GM23248 (cell line): ENCODE measurements at regions not wholly inside any gene's neighbourhood (a gene's known extent, or its start where the extent isn't known, plus 50 kb on each side); places are given as distances from the start of the nearest gene placed in this dataset.

Experiments
- EZH2 ChIP-seq: fragments of 200-600 bp; sonication (generic); IDR thresholded peaks from 2 replicates; pipeline ENCODE4 v1.6.1; 2018; ENCODE audit warnings: antibody characterized with exemption, mild to moderate bottlenecking; ENCODE audit not compliant: insufficient read depth, poor library complexity, severe bottlenecking
- EZH2phosphoT487 ChIP-seq: fragments of 200-600 bp; sonication (generic); IDR thresholded peaks from 2 replicates; pipeline ENCODE4 v1.6.1; 2018; ENCODE audit warnings: antibody characterized with exemption, moderate library complexity, mild to moderate bottlenecking, low read depth; ENCODE audit not compliant: insufficient read depth

DNA sequence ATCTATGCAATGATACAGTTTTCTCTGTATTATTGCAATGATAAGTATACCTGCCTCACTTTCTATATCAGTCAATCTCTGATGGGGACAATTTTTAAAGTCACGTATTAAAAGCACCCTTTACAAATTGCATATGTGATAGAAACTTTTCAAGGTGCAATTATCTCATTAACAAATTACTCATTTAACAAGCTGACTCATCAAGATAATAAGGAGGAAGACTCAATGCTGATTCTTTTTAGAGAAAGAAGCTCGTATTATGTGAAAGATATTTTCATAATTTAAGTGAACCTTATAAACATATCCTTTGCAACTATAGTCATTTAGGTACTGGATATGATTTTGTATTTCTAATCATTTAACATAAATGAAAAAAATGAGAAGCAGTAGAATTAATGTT lies 1080.9 kb upstream of the TENM3 start:
- TF ChIP-seq EZH2 (no peak), EZH2phosphoT487 (no peak)
